GM12878 (cell line): ENCODE measurements at regions not wholly inside any gene's neighbourhood (a gene's known extent, or its start where the extent isn't known, plus 50 kb on each side); places are given as distances from the start of the nearest gene placed in this dataset.

Experiments
- ATAC-seq: fragments of 200-7000 bp; cut with Tn5 transposase; 3 replicates; pipeline ENCODE4 v1.9.1; 2020; ENCODE audit warnings: mild to moderate bottlenecking, moderate library complexity
- BruUV-seq: library from RNA; stranded (reverse); fragments of 400-500 nt; replicated peaks from 2 replicates; lab custom pipeline; 2021; lab: Mats Ljungman, UMichigan
- CTCF ChIA-PET: fragments of 300-600 bp; sonication (Branson Sonifier 250); formaldehyde crosslinking; extraction: SDS; loops from one replicate; lab custom pipeline; 2021; ENCODE audit warnings: inconsistent platforms; lab: Yijun Ruan, JAX
- POLR2A ChIA-PET: fragments of 350-600 bp; formaldehyde crosslinking; extraction: SDS; loops from one replicate; lab custom pipeline; 2021; ENCODE audit warnings: inconsistent platforms; lab: Charles Lee
- RAD21 ChIA-PET: fragments of 300-600 bp; sonication (Branson Sonifier 250); formaldehyde crosslinking; loops from one replicate; lab custom pipeline; 2023; ENCODE audit warnings: antibody characterized with exemption; ENCODE audit not compliant: unreplicated experiment; lab: Charles Lee
- SMC1A ChIA-PET: fragments of 300-600 bp; sonication (Branson Sonifier 250); formaldehyde crosslinking; loops from one replicate; lab custom pipeline; 2023; ENCODE audit not compliant: unreplicated experiment, uncharacterized antibody; lab: Charles Lee
- DNase-seq: peaks from one replicate; pipeline ENCODE4 v3.0.0-alpha.2; 2011; ENCODE audit warnings: low read depth, low spot score
- FAIRE-seq: peaks from 3 replicates; lab custom pipeline; 2011; peaks lifted over from hg19 to GRCh38; lab: Jason Lieb, UNC
- H2AFZ ChIP-seq: 2 replicates; pipeline ENCODE4 v1.6.0; 2011; ENCODE audit warnings: low read depth, low read length, control low read depth; ENCODE audit not compliant: control insufficient read depth
- H3K27ac ChIP-seq: 2 replicates; pipeline ENCODE4 v1.5.1; 2011; ENCODE audit warnings: control low read depth; ENCODE audit not compliant: control insufficient read depth, insufficient read depth
- H3K27me3 ChIP-seq, 2 experiments: replicated peaks in 1 of 2; 2 replicates each; pipeline versions ENCODE4 v1.6.0 to v1.6.1; 2011; ENCODE audit warnings: low read length in 1 of 2; ENCODE audit not compliant: control insufficient read depth in 2 of 2, insufficient read depth in 2 of 2
- H3K36me3 ChIP-seq, 2 experiments: 2 replicates each; pipeline ENCODE4 v1.5.1; 2011; ENCODE audit warnings: low read length in 1 of 2; ENCODE audit not compliant: control insufficient read depth in 2 of 2, insufficient read depth in 2 of 2
- H3K4me1 ChIP-seq: 2 replicates; pipeline ENCODE4 v1.6.1; 2011; ENCODE audit warnings: mild to moderate bottlenecking, low read length, moderate library complexity, mixed read lengths; ENCODE audit not compliant: control insufficient read depth, insufficient read depth
- H3K4me2 ChIP-seq: 2 replicates; pipeline ENCODE4 v1.6.0; 2011; ENCODE audit warnings: control low read depth; ENCODE audit not compliant: control insufficient read depth, insufficient read depth
- H3K4me3 ChIP-seq: fragments of 200-600 bp; sonication (generic); 2 replicates; pipeline ENCODE4 v1.5.1; 2016
- H3K79me2 ChIP-seq: 2 replicates; pipeline ENCODE4 v1.6.0; 2011; ENCODE audit warnings: low read length; ENCODE audit not compliant: control insufficient read depth, insufficient read depth
- H3K9ac ChIP-seq: 2 replicates; pipeline ENCODE4 v1.8.0; 2011; ENCODE audit warnings: low read length, control low read depth, mixed read lengths; ENCODE audit not compliant: control insufficient read depth, insufficient read depth
- H3K9me3 ChIP-seq: replicated peaks from 3 replicates; pipeline ENCODE4 v1.5.1; 2011; ENCODE audit warnings: mild to moderate bottlenecking, low read length; ENCODE audit not compliant: control insufficient read depth, insufficient read depth
- H4K20me1 ChIP-seq: 2 replicates; pipeline ENCODE4 v1.6.0; 2011; ENCODE audit not compliant: control insufficient read depth, insufficient read depth
- BHLHE40 ChIP-seq, 2 experiments: fragments of 450-650 bp in 1 of 2; IDR thresholded peaks; 2 replicates each; pipeline ENCODE4 v1.6.1; 2011 to 2017; ENCODE audit warnings: low read depth in 2 of 2, borderline replicate concordance in 1 of 2, improper control_type of control experiment in 1 of 2, low read length in 1 of 2, mild to moderate bottlenecking in 1 of 2
- BRCA1 ChIP-seq: IDR thresholded peaks from 2 replicates; pipeline ENCODE4 v1.6.1; 2011; ENCODE audit warnings: low read depth, low read length, improper control_type of control experiment
- IKZF2 ChIP-seq, 2 experiments: fragments of 450-650 bp; IDR thresholded peaks; 2 replicates each; pipeline ENCODE4 v1.6.1; 2017; ENCODE audit warnings: mild to moderate bottlenecking in 2 of 2, moderate library complexity in 2 of 2
- MTA2 ChIP-seq: fragments of 450-650 bp; IDR thresholded peaks from 2 replicates; pipeline ENCODE4 v1.6.1; 2016; ENCODE audit warnings: low read depth, mild to moderate bottlenecking, moderate library complexity
- MYC ChIP-seq: IDR thresholded peaks from 2 replicates; pipeline ENCODE4 v1.6.1; 2011; ENCODE audit warnings: mild to moderate bottlenecking, low read length, moderate library complexity, inconsistent platforms; ENCODE audit not compliant: insufficient read depth, insufficient replicate concordance, insufficient read length, severe bottlenecking
- NBN ChIP-seq: fragments of 450-650 bp; IDR thresholded peaks from 2 replicates; pipeline ENCODE4 v1.6.1; 2016
- SMC3 ChIP-seq: IDR thresholded peaks from 2 replicates; pipeline ENCODE4 v1.6.1; 2011; ENCODE audit warnings: low read length, improper control_type of control experiment, borderline replicate concordance
- SRF ChIP-seq, 2 experiments: IDR thresholded peaks; 2 replicates each; pipeline ENCODE4 v1.6.1; 2011; ENCODE audit warnings: low read depth in 2 of 2, low read length in 2 of 2, mild to moderate bottlenecking in 1 of 2, moderate library complexity in 1 of 2
- SUZ12 ChIP-seq: fragments of 200-600 bp; sonication (generic); IDR thresholded peaks from one replicate; pipeline ENCODE4 v1.6.1; 2018; ENCODE audit warnings: antibody characterized with exemption, mild to moderate bottlenecking; ENCODE audit not compliant: unreplicated experiment
- TARDBP ChIP-seq: IDR thresholded peaks from 2 replicates; pipeline ENCODE4 v1.6.1; 2016; ENCODE audit warnings: borderline replicate concordance
- WGBS: methylation state at CpG from one replicate; pipeline ENCODE4 v1.1.6; 2016; ENCODE audit warnings: low lambda C conversion rate; ENCODE audit not compliant: insufficient replicate concordance, insufficient coverage; ENCODE audit errors: missing lambda C conversion rate; 5-methylcytosine and 5-hydroxymethylcytosine counted together
- in situ Hi-C: fragments of 300-500 bp; cut with MboI; formaldehyde crosslinking; loops from 9 replicates; pipeline ENCODE4 v1.14.3; 2018; ENCODE audit warnings: mixed read lengths
- intact Hi-C: fragments of 100-400 bp; cut with micrococcal nuclease; formaldehyde crosslinking; loops from one replicate; pipeline ENCODE4 v1.14.2; 2022; ENCODE audit not compliant: unreplicated experiment
- TF ChIP-seq, protein P1 (sequence below): IDR thresholded peaks from 2 replicates; pipeline ENCODE4 v1.6.1; 2012; ENCODE audit warnings: low read depth, low read length, improper control_type of control experiment
- TF ChIP-seq, protein P2 (sequence below): fragments of 450-650 bp; IDR thresholded peaks from 2 replicates; pipeline ENCODE4 v1.6.1; 2016; ENCODE audit warnings: mild to moderate bottlenecking
- TF ChIP-seq, protein P3 (sequence below): IDR thresholded peaks from 2 replicates; pipeline ENCODE4 v1.6.1; 2011; ENCODE audit warnings: borderline replicate concordance, low read depth, mild to moderate bottlenecking, moderate library complexity, mixed read lengths, low read length; ENCODE audit not compliant: insufficient read depth; ENCODE audit errors: extremely low read length
- TF ChIP-seq, protein P4 (sequence below): IDR thresholded peaks from 2 replicates; pipeline ENCODE4 v1.6.1; 2011; ENCODE audit warnings: low read depth, low read length, improper control_type of control experiment, borderline replicate concordance

DNA sequence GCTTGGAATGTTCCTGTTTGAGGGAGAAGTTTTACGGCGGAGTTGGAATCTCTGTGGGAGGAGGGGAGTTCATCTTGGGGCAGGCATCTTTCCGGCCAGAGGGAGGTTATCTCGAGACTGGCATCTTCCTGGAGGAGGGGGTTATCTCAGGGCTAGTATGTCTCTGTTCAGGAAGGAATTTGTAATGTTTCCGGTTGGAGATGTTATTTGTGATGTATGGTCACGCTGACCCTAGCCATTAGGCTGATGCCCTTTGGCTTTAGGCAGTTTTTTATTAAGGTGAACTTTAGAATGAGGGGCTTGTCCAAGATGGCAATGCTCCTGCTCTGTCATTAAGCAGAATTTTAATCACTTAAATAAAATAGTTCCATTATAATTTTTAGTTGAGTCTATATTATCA, 449.7 kb downstream of the PCDH10 start:
- no TSS peak for BruUV-seq
- WGBS = 31% methylated on average over 6 of the region's 6 CpGs
- Histone ChIP-seq H3K9me3 (no peaks in the 10 kb centered on the region), H4K20me1 (no peaks in the 10 kb centered on the region), H2AFZ (no peak overlapping the region), H3K4me1 (no peaks in the 10 kb centered on the region), H3K36me3 (no peaks in the 10 kb centered on the region), H3K27ac (no peak overlapping the region), H3K27me3 (no peaks in the 10 kb centered on the region; a peak in 1 of 4 replicates), H3K4me3 (no peak overlapping the region), H3K9ac (no peak overlapping the region), H3K4me2 (no peak overlapping the region), H3K79me2 (no peaks in the 10 kb centered on the region)
- intact Hi-C loops (no loop called here), in situ Hi-C loops (no loop called here)
- ChIA-PET POLR2A (no interaction called here), RAD21 (no interaction called here), CTCF (no interaction called here), SMC1A (no interaction called here)
- FAIRE-seq = no peak
- TF ChIP-seq SUZ12 (no peak), SRF (IDR thresholded peaks at IDR 0.05; ENCODE audit: low read depth in 2 of 2, low read length in 2 of 2) (no peak), TARDBP (no peak), SMC3 (no peak), BHLHE40 (IDR thresholded peaks at IDR 0.05; ENCODE audit: borderline replicate concordance in 1 of 2, low read depth in 2 of 2, low read length in 1 of 2) (no peak), NBN (no peak), IKZF2 (IDR thresholded peaks at IDR 0.05) (no peak), MTA2 (no peak), MYC (no peak), BRCA1 (no peak)
- TF ChIP-seq, protein P1, sequence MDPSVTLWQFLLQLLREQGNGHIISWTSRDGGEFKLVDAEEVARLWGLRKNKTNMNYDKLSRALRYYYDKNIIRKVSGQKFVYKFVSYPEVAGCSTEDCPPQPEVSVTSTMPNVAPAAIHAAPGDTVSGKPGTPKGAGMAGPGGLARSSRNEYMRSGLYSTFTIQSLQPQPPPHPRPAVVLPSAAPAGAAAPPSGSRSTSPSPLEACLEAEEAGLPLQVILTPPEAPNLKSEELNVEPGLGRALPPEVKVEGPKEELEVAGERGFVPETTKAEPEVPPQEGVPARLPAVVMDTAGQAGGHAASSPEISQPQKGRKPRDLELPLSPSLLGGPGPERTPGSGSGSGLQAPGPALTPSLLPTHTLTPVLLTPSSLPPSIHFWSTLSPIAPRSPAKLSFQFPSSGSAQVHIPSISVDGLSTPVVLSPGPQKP = no peak
- TF ChIP-seq, protein P2, sequence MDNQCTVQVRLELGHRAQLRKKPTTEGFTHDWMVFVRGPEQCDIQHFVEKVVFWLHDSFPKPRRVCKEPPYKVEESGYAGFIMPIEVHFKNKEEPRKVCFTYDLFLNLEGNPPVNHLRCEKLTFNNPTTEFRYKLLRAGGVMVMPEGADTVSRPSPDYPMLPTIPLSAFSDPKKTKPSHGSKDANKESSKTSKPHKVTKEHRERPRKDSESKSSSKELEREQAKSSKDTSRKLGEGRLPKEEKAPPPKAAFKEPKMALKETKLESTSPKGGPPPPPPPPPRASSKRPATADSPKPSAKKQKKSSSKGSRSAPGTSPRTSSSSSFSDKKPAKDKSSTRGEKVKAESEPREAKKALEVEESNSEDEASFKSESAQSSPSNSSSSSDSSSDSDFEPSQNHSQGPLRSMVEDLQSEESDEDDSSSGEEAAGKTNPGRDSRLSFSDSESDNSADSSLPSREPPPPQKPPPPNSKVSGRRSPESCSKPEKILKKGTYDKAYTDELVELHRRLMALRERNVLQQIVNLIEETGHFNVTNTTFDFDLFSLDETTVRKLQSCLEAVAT = no peak
- TF ChIP-seq, protein P3, sequence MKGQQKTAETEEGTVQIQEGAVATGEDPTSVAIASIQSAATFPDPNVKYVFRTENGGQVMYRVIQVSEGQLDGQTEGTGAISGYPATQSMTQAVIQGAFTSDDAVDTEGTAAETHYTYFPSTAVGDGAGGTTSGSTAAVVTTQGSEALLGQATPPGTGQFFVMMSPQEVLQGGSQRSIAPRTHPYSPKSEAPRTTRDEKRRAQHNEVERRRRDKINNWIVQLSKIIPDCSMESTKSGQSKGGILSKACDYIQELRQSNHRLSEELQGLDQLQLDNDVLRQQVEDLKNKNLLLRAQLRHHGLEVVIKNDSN = no peak
- TF ChIP-seq, protein P4, sequence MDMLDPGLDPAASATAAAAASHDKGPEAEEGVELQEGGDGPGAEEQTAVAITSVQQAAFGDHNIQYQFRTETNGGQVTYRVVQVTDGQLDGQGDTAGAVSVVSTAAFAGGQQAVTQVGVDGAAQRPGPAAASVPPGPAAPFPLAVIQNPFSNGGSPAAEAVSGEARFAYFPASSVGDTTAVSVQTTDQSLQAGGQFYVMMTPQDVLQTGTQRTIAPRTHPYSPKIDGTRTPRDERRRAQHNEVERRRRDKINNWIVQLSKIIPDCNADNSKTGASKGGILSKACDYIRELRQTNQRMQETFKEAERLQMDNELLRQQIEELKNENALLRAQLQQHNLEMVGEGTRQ = no peak
- DNase-seq = no peak
- ATAC-seq = no peak
